Spleen (tissue), 11 donors: ENCODE measurements at regions not wholly inside any gene's neighbourhood (a gene's known extent, or its start where the extent isn't known, plus 50 kb on each side); places are given as distances from the start of the nearest gene placed in this dataset.

Experiments used
- DNase-seq: peaks from one replicate; pipeline ENCODE4 v3.0.0-alpha.2; 2020
- H3K27ac ChIP-seq, 8 donors: fragments of 200-600 bp; sonication (generic) in 7 of 8; 1 replicate in 4 of 8; 2 replicates in 4 of 8; pipeline versions ENCODE4 v1.5.0 to v1.8.0; 2016 to 2021; ENCODE audit warnings: inconsistent platforms in 4 of 8, mild to moderate bottlenecking in 4 of 8, moderate library complexity in 1 of 8
- H3K27me3 ChIP-seq, 7 donors: fragments of 200-600 bp; sonication (generic) in 6 of 7; replicated peaks in 1 of 7; 1 replicate in 4 of 7; 2 replicates in 3 of 7; pipeline versions ENCODE4 v1.5.0 to v1.8.0; 2016 to 2021; ENCODE audit warnings: inconsistent platforms in 3 of 7, mild to moderate bottlenecking in 1 of 7
- H3K36me3 ChIP-seq, 6 donors: fragments of 200-600 bp; sonication (generic) in 5 of 6; 1 replicate in 4 of 6; 2 replicates in 2 of 6; pipeline versions ENCODE4 v1.5.0 to v1.8.0; 2016 to 2021; ENCODE audit warnings: inconsistent platforms in 2 of 6
- H3K4me1 ChIP-seq, 6 donors: fragments of 200-600 bp; sonication (generic) in 5 of 6; 1 replicate in 3 of 6; 2 replicates in 3 of 6; pipeline versions ENCODE4 v1.5.0 to v1.8.0; 2016 to 2021; ENCODE audit warnings: inconsistent platforms in 3 of 6
- H3K4me3 ChIP-seq, 8 donors: fragments of 200-600 bp; sonication (generic) in 7 of 8; 1 replicate in 4 of 8; 2 replicates in 4 of 8; pipeline versions ENCODE4 v1.5.0 to v1.8.0; 2016 to 2021; ENCODE audit warnings: inconsistent platforms in 4 of 8, mild to moderate bottlenecking in 4 of 8, moderate library complexity in 2 of 8
- H3K9me3 ChIP-seq, 8 donors: fragments of 200-600 bp; sonication (generic) in 7 of 8; 1 replicate in 4 of 8; 2 replicates in 4 of 8; pipeline versions ENCODE4 v1.5.0 to v1.8.0; 2016 to 2021; ENCODE audit warnings: inconsistent platforms in 4 of 8
- CTCF ChIP-seq, 11 experiments: fragments of 200-600 bp in 7 of 11; fragments of 450-650 bp in 4 of 11; sonication (generic) in 4 of 11; IDR thresholded peaks in 8 of 11; conservative IDR thresholded peaks in 3 of 11; 1 replicate in 7 of 11; 2 replicates in 4 of 11; pipeline versions ENCODE4 v1.4.0 to v1.8.0; 2016 to 2021; ENCODE audit warnings: antibody characterized with exemption in 11 of 11, inconsistent platforms in 4 of 11, mild to moderate bottlenecking in 1 of 11
- POLR2A ChIP-seq, 3 donors: fragments of 450-650 bp; IDR thresholded peaks; one replicate each; pipeline ENCODE4 v1.5.1; 2017; ENCODE audit warnings: antibody characterized with exemption in 3 of 3, mild to moderate bottlenecking in 1 of 3
- POLR2AphosphoS5 ChIP-seq, 3 donors: sonication (generic); formaldehyde crosslinking; IDR thresholded peaks; one replicate each; pipeline ENCODE4 v1.5.1; 2017; ENCODE audit warnings: antibody characterized with exemption in 3 of 3
- WGBS, 5 donors: extraction: QIAGEN DNeasy Blood & Tissue Kit in 3 of 5; methylation state at CpG; one replicate each; pipeline versions ENCODE4 v1.1.5 to v1.1.7; 2013 to 2018; 5-methylcytosine and 5-hydroxymethylcytosine counted together
- intact Hi-C: fragments of 100-400 bp; cut with DNase I; formaldehyde crosslinking; loops from one replicate; pipeline ENCODE4 v1.15.0; 2023; ENCODE audit warnings: low total_unique reads
- donor health status: healthy with polysubstance abuse.
- donor health status: DM: no; HTN: no; CAD: no; lungs with moderate emphysema.
- donor health status: DM: no; HTN: no; CAD: no.
- donor health status: Bipolar disorder and iron deficiency.
- donor health status: healthy.
- donor health status: DM: no; HTN: no; CAD: no.
- donor health status: DM: yes; HTN: yes; CAD: no.

GRCh38 chr9:26744191-26744965 lies 148.2 kb downstream of the CAAP1 start:
- H3K36me3 ChIP-seq: no peaks in the 10 kb centered on the region
- 40 to 45% (median 43%) methylated on average over 2 of the region's 2 CpGs for WGBS, 5 donors
- H3K4me3 ChIP-seq: no peak overlapping the region
- peak; percentile 19 to 84 (median 73) for TF ChIP-seq CTCF (IDR thresholded peaks at IDR 0.05 in 8 of 11, conservative IDR thresholded peaks at IDR 0.05 in 3 of 11)
- no peak for TF ChIP-seq POLR2A (IDR thresholded peaks at IDR 0.05)
- H3K4me1 ChIP-seq: peaks cover 0 to 6% (median 0%) of the 10 kb centered on the region in 6 donors
- intact Hi-C loops: loop anchor here (5.0 to 10.0 kb wide), 3 partner anchors 110 to 530 kb away; no protein-coding TSS in a partner anchor
- no peak overlapping the region for H3K27ac ChIP-seq
- DNase-seq: no peak
- peaks cover 0 to 10% (median 5%) of the 10 kb centered on the region in 8 donors for H3K9me3 ChIP-seq
- no peaks in the 10 kb centered on the region for H3K27me3 ChIP-seq

- intact Hi-C loops: loop anchor here (5.0 to 10.0 kb wide), 3 partner anchors 112 to 532 kb away; no protein-coding TSS in a partner anchor
- 8 to 36% (median 25%) methylated on average over 2 of the region's 2 CpGs for WGBS, 5 donors
- TF ChIP-seq POLR2AphosphoS5 (IDR thresholded peaks at IDR 0.05) (no peak), CTCF (IDR thresholded peaks at IDR 0.05 in 8 of 11, conservative IDR thresholded peaks at IDR 0.05 in 3 of 11) (no peak), POLR2A (IDR thresholded peaks at IDR 0.05) (no peak)
These were observed 149.7 kb downstream of the CAAP1 start for GRCh38 chr9:26742828-26743476.

GRCh38 chr9:26735160-26735559 lies 157.4 kb downstream of the CAAP1 start:
- Histone ChIP-seq H3K27ac (no peak overlapping the region), H3K9me3 (peaks cover 0 to 62% (median 22%) of the 10 kb centered on the region in 8 donors), H3K27me3 (peaks cover 0 to 14% (median 0%) of the 10 kb centered on the region in 7 donors), H3K36me3 (no peaks in the 10 kb centered on the region), H3K4me1 (no peaks in the 10 kb centered on the region), H3K4me3 (no peak overlapping the region)
- no peak for DNase-seq
- intact Hi-C loops: no loop called here
- TF ChIP-seq POLR2AphosphoS5 (IDR thresholded peaks at IDR 0.05): no peak
- no peak for TF ChIP-seq POLR2A (IDR thresholded peaks at IDR 0.05)
- no peak for TF ChIP-seq CTCF (IDR thresholded peaks at IDR 0.05 in 8 of 11, conservative IDR thresholded peaks at IDR 0.05 in 3 of 11)
- 73 to 96% (median 90%) methylated on average over 2 to 4 of the region's 4 CpGs for WGBS, 5 donors

More at GRCh38 chr9:26742828-26743476, 149.7 kb downstream of the CAAP1 start:
- DNase-seq: no peak
- H3K4me3 ChIP-seq: no peak overlapping the region
- H3K9me3 ChIP-seq: peaks cover 0 to 24% (median 13%) of the 10 kb centered on the region in 8 donors
- no peaks in the 10 kb centered on the region for H3K27me3 ChIP-seq
- H3K4me1 ChIP-seq: peaks cover 0 to 6% (median 0%) of the 10 kb centered on the region in 6 donors
- H3K36me3 ChIP-seq: no peaks in the 10 kb centered on the region
- H3K27ac ChIP-seq: no peak overlapping the region

- Histone ChIP-seq H3K27ac (no peak overlapping the region), H3K27me3 (no peaks in the 10 kb centered on the region), H3K4me3 (no peak overlapping the region), H3K36me3 (no peaks in the 10 kb centered on the region), H3K4me1 (no peaks in the 10 kb centered on the region), H3K9me3 (peaks cover 0 to 30% (median 2%) of the 10 kb centered on the region in 8 donors)
- WGBS, 5 donors: 87 to 91% (median 89%) methylated on average over 3 of the region's 3 CpGs
- TF ChIP-seq POLR2AphosphoS5 (IDR thresholded peaks at IDR 0.05) (no peak), POLR2A (IDR thresholded peaks at IDR 0.05) (no peak), CTCF (IDR thresholded peaks at IDR 0.05 in 8 of 11, conservative IDR thresholded peaks at IDR 0.05 in 3 of 11) (no peak)
- DNase-seq: no peak
- intact Hi-C loops: no loop called here
These were observed 163.4 kb downstream of the CAAP1 start for GRCh38 chr9:26729187-26729586.
